ENCODE measurements at regions not wholly inside any gene's neighbourhood (a gene's known extent, or its start where the extent isn't known, plus 50 kb on each side); places are given as distances from the start of the nearest gene placed in this dataset.

GRCh38 chr4:123116412-123116811 is 194.0 kb upstream of the NUDT6 start:
- Histone ChIP-seq H3K9ac (ENCODE audit: low read length) (no peak overlapping the region), H3K4me3 (ENCODE audit: low read length) (no peak overlapping the region), H3K27ac (ENCODE audit: low read length) (peak overlapping the region; percentile 46), H2AFZ (ENCODE audit: low read length) (no peak overlapping the region), H3K9me3 (ENCODE audit: low read length) (no peaks in the 10 kb centered on the region), H3F3A (ENCODE audit: low read length, unreplicated experiment) (peaks cover 4% of the 10 kb centered on the region), H3K9me2 (replicated peaks; ENCODE audit: low read length) (no peaks in the 10 kb centered on the region), H3K4me2 (ENCODE audit: low read length) (0 out of 2 replicates have a peak overlapping the region, but pooled peaks have one; percentile 7), H4K20me1 (ENCODE audit: low read length) (no peaks in the 10 kb centered on the region), H3K4me1 (ENCODE audit: insufficient read depth, low read length) (peaks cover 29% of the 10 kb centered on the region), H3K27me3 (ENCODE audit: low read length) (no peaks in the 10 kb centered on the region), H3K36me3 (ENCODE audit: low read depth, low read length) (no peaks in the 10 kb centered on the region), H3K79me2 (ENCODE audit: low read length) (no peaks in the 10 kb centered on the region)
- no TSS peak for BruUV-seq (replicated peaks)
- intact Hi-C loops (cut with micrococcal nuclease) = no loop called here
- ChIA-PET POLR2A (ENCODE audit: unreplicated experiment) (interaction anchor here (0.7 kb wide), 1 partner anchor 17 kb away, joined by 5 read pairs; no protein-coding TSS in a partner anchor), CTCF (interaction anchor here (0.6 kb wide), 1 partner anchor 14 kb away, joined by 3 read pairs; no protein-coding TSS in a partner anchor)
- peak; percentile 80 for DNase-seq
- TF ChIP-seq EZH2phosphoT487 (IDR thresholded peaks at IDR 0.05; ENCODE audit: borderline replicate concordance, low read length) = no peak
- no peak for TF ChIP-seq CTCF (conservative IDR thresholded peaks at IDR 0.05; ENCODE audit: low read depth, low read length)
- TF ChIP-seq EZH2 (IDR thresholded peaks at IDR 0.05; ENCODE audit: low read length, unreplicated experiment) = no peak
- ATAC-seq = peak; percentile 42

GRCh38 chr4:123120473-123120872 is 198.1 kb upstream of the NUDT6 start:
- intact Hi-C loops (cut with micrococcal nuclease) = loop anchor here (5.0 to 10.0 kb wide), 3 partner anchors 467 to 1204 kb away; no protein-coding TSS in a partner anchor
- no peaks in the 10 kb centered on the region for H4K20me1 ChIP-seq (ENCODE audit: low read length)
- POLR2A ChIA-PET (ENCODE audit: unreplicated experiment) = no interaction called here
- peak overlapping the region; percentile 88 for H3K27ac ChIP-seq (ENCODE audit: low read length)
- ATAC-seq (peak; percentile 67), DNase-seq (peak; percentile 90)
- peak overlapping the region; percentile 66 for H3K4me2 ChIP-seq (ENCODE audit: low read length)
- no peak overlapping the region for H3K4me3 ChIP-seq (ENCODE audit: low read length)
- peaks cover 12% of the 10 kb centered on the region for H3F3A ChIP-seq (ENCODE audit: low read length, unreplicated experiment)
- no peak overlapping the region for H3K9ac ChIP-seq (ENCODE audit: low read length)
- H3K79me2 ChIP-seq (ENCODE audit: low read length) = no peaks in the 10 kb centered on the region
- H3K9me3 ChIP-seq (ENCODE audit: low read length) = no peaks in the 10 kb centered on the region
- CTCF ChIA-PET = interaction anchor here (0.6 kb wide), 1 partner anchor 9 kb away, joined by 6 read pairs; no protein-coding TSS in a partner anchor
- BruUV-seq (replicated peaks) = no TSS peak
- H2AFZ ChIP-seq (ENCODE audit: low read length) = no peak overlapping the region
- H3K4me1 ChIP-seq (ENCODE audit: insufficient read depth, low read length) = peaks cover 44% of the 10 kb centered on the region
- no peaks in the 10 kb centered on the region for H3K27me3 ChIP-seq (ENCODE audit: low read length)
- no peaks in the 10 kb centered on the region for H3K9me2 ChIP-seq (replicated peaks; ENCODE audit: low read length)
- TF ChIP-seq EZH2phosphoT487 (IDR thresholded peaks at IDR 0.05; ENCODE audit: borderline replicate concordance, low read length) (no peak), EZH2 (IDR thresholded peaks at IDR 0.05; ENCODE audit: low read length, unreplicated experiment) (no peak), CTCF (conservative IDR thresholded peaks at IDR 0.05; ENCODE audit: low read depth, low read length) (no peak)
- H3K36me3 ChIP-seq (ENCODE audit: low read depth, low read length) = no peaks in the 10 kb centered on the region

GRCh38 chr4:123121241-123121907 is 199.0 kb upstream of the NUDT6 start:
- no peaks in the 10 kb centered on the region for H3K9me2 ChIP-seq (replicated peaks; ENCODE audit: low read length)
- intact Hi-C loops (cut with micrococcal nuclease) = loop anchor here (5.0 to 10.0 kb wide), 3 partner anchors 466 to 1203 kb away; no protein-coding TSS in a partner anchor
- ATAC-seq = peak; percentile 90
- peaks cover 35% of the 10 kb centered on the region for H3K4me1 ChIP-seq (ENCODE audit: insufficient read depth, low read length)
- ChIA-PET CTCF (interaction anchor here (0.6 kb wide), 1 partner anchor 8 kb away, joined by 6 read pairs; no protein-coding TSS in a partner anchor), POLR2A (ENCODE audit: unreplicated experiment) (interaction anchor here (0.6 kb wide), 1 partner anchor 19 kb away, joined by 4 read pairs; no protein-coding TSS in a partner anchor)
- peak overlapping the region; percentile 31; the same call in 1 of the 2 replicates for H3K4me3 ChIP-seq (ENCODE audit: low read length)
- H3K27me3 ChIP-seq (ENCODE audit: low read length) = no peaks in the 10 kb centered on the region
- TF ChIP-seq CTCF (conservative IDR thresholded peaks at IDR 0.05; ENCODE audit: low read depth, low read length) (no peak), EZH2phosphoT487 (IDR thresholded peaks at IDR 0.05; ENCODE audit: borderline replicate concordance, low read length) (no peak), EZH2 (IDR thresholded peaks at IDR 0.05; ENCODE audit: low read length, unreplicated experiment) (no peak)
- H3K36me3 ChIP-seq (ENCODE audit: low read depth, low read length) = no peaks in the 10 kb centered on the region
- DNase-seq = peak; percentile 77
- H3F3A ChIP-seq (ENCODE audit: low read length, unreplicated experiment) = peaks cover 12% of the 10 kb centered on the region
- H3K9me3 ChIP-seq (ENCODE audit: low read length) = no peaks in the 10 kb centered on the region
- H2AFZ ChIP-seq (ENCODE audit: low read length) = 0 out of 2 replicates have a peak overlapping the region, but pooled peaks have one; percentile 12
- BruUV-seq (replicated peaks) = no TSS peak
- H3K4me2 ChIP-seq (ENCODE audit: low read length) = peak overlapping the region; percentile 64
- H3K9ac ChIP-seq (ENCODE audit: low read length) = no peak overlapping the region
- H3K27ac ChIP-seq (ENCODE audit: low read length) = peak overlapping the region; percentile 88
- H4K20me1 ChIP-seq (ENCODE audit: low read length) = no peaks in the 10 kb centered on the region
- H3K79me2 ChIP-seq (ENCODE audit: low read length) = no peaks in the 10 kb centered on the region
